ENCODE measurements at regions not wholly inside any gene's neighbourhood (a gene's known extent, or its start where the extent isn't known, plus 50 kb on each side); places are given as distances from the start of the nearest gene placed in this dataset.

DNA sequence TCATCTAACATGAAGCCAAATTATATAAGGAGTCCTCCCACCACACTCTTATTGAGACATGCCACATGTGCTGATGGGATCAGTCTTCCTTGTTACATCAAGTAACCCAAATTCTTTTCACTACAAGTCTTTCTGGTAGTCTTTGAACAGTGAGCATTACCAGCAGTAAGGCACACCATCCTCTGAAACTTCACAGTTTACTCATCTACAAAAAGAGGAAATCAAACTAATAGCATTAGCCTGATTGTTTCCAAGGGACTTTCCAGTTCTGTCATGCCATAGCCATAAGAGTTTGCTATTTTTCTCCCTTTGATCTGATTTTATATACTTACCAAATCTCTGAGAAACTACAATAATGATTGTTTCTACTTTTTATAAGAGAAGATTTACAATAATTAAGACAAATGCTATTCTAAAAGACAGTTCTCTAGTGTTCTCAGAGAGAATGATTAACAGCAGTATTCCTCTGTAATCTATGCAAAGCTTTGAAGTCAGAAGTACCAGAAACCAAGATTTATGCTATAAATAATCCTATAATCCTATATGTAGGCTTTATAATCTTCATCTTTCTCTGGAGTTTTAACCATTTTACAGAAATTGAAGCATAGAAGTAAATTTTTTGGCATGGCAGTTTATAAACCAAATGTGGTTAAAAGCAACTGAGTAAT lies 166.2 kb upstream of the ACO1 start:
- TF ChIP-seq, protein P1, sequence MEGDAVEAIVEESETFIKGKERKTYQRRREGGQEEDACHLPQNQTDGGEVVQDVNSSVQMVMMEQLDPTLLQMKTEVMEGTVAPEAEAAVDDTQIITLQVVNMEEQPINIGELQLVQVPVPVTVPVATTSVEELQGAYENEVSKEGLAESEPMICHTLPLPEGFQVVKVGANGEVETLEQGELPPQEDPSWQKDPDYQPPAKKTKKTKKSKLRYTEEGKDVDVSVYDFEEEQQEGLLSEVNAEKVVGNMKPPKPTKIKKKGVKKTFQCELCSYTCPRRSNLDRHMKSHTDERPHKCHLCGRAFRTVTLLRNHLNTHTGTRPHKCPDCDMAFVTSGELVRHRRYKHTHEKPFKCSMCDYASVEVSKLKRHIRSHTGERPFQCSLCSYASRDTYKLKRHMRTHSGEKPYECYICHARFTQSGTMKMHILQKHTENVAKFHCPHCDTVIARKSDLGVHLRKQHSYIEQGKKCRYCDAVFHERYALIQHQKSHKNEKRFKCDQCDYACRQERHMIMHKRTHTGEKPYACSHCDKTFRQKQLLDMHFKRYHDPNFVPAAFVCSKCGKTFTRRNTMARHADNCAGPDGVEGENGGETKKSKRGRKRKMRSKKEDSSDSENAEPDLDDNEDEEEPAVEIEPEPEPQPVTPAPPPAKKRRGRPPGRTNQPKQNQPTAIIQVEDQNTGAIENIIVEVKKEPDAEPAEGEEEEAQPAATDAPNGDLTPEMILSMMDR (IDR thresholded peaks at IDR 0.05), result no peak
- no peak for TF ChIP-seq POLR2A (IDR thresholded peaks at IDR 0.05)

All from sigmoid colon (tissue), 3 donors.